ENCODE measurements at regions not wholly inside any gene's neighbourhood (a gene's known extent, or its start where the extent isn't known, plus 50 kb on each side); places are given as distances from the start of the nearest gene placed in this dataset.

DNA sequence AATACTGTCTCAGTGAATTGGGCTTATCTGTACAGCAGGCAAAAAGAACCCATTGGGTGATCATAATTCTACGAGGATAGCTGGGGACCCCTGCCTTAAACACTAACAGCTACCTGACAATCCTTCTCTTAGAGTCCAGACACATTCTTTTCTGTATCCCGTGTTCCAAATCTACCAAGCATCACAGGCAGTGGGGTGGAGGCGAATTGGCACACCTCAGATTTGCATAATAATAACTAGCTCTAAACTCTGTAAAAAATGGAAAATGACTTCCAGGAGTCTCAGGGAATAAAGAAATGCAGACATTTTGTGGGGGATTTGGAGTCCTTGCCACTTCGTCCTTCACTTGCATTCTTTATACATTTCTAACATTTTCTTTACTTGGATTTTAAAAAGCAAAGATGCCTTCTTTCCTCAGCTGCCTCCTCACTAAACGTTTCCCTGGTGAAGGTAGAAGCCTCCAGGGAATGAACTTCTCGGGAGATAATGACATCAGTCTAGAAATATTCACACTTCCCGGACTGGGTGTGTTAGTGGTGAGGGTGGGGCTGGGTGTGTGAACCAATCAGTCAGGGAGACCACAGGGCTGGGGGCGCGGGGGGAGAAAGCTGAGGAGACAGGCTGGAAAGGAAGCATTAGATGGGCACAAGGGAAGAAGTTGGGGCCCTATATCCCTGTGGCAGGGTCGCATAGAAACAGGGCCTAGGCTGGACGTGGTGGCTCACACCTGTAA lies 59.1 kb upstream of the BOD1L2 start:
- no peak for TF ChIP-seq CTCF (IDR thresholded peaks at IDR 0.05; ENCODE audit: low read length, missing control alignments)
- H3K4me3 ChIP-seq (replicated peaks; ENCODE audit: low read depth, low read length), result no peak overlapping the region
- DNase-seq (ENCODE audit: low read depth), result no peak

- no peak overlapping the region for H3K4me3 ChIP-seq (replicated peaks; ENCODE audit: low read depth, low read length)
- no peak for TF ChIP-seq CTCF (IDR thresholded peaks at IDR 0.05; ENCODE audit: low read length, missing control alignments)
- no peak for DNase-seq (ENCODE audit: low read depth)
Observed at GRCh38 chr18:57088883-57089282, 58.0 kb upstream of the BOD1L2 start.

GRCh38 chr18:57089702-57090101 lies 57.2 kb upstream of the BOD1L2 start:
- no peak for DNase-seq (ENCODE audit: low read depth)
- TF ChIP-seq CTCF (IDR thresholded peaks at IDR 0.05; ENCODE audit: low read length, missing control alignments), result no peak
- no peak overlapping the region for H3K4me3 ChIP-seq (replicated peaks; ENCODE audit: low read depth, low read length)

DNA sequence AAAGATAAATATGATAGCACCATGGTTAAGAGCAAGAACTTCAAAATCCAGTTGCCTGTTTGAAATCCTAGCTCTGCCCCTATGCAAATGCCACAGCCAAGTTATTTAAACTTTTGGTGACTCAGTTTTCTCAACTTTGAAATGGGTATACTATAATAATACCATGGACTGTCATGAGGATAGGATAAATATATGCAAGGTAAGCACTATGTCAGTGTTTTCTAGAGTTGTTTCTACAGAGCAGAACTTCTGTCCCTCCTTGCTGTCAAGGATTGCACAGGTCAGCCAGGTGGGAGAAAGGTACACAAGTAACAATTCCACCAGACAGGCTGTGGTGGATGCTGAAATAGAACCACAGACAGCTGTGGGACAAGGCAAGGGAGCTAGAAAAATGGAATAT lies 55.7 kb upstream of the BOD1L2 start:
- TF ChIP-seq CTCF (IDR thresholded peaks at IDR 0.05; ENCODE audit: low read length, missing control alignments), result no peak
- no peak for DNase-seq (ENCODE audit: low read depth)
- H3K4me3 ChIP-seq (replicated peaks; ENCODE audit: low read depth, low read length), result no peak overlapping the region

GRCh38 chr18:57094175-57094574 lies 52.7 kb upstream of the BOD1L2 start:
- H3K4me3 ChIP-seq (replicated peaks; ENCODE audit: low read depth, low read length), result no peak overlapping the region
- TF ChIP-seq CTCF (IDR thresholded peaks at IDR 0.05; ENCODE audit: low read length, missing control alignments), result no peak
- DNase-seq (ENCODE audit: low read depth), result no peak

DNA sequence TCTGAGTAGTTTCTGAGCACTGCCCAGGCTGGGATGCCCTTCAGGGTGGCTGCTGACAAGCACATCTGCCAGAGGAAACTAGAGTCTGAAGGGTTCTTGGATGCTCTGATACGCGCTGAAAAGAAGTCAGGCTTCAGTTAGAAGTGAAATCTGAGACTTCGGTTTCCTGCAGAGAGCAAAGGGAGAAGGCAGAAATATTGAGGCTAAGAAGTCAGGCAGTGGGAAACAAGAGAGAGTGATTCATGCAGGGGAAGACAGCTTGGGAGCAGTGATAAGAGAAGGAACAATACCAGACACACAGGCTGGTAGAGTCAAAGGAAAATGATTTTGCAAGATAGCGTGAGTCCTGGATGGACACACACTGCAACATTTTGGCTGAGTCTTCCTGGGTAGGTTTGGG lies 51.0 kb upstream of the BOD1L2 start:
- DNase-seq (ENCODE audit: low read depth), result peak; percentile 36
- TF ChIP-seq CTCF (IDR thresholded peaks at IDR 0.05; ENCODE audit: low read length, missing control alignments), result no peak
- no peak overlapping the region for H3K4me3 ChIP-seq (replicated peaks; ENCODE audit: low read depth, low read length)
